HL-60 (cell line): ENCODE measurements at regions not wholly inside any gene's neighbourhood (a gene's known extent, or its start where the extent isn't known, plus 50 kb on each side); places are given as distances from the start of the nearest gene placed in this dataset.
"Not testable (repeated sequence)": the region's sequence is repeated elsewhere in the genome, so short reads cannot be mapped to it uniquely, and the experiment has no call there.

Source experiments
- POLR2AphosphoS5 ChIP-seq: IDR thresholded peaks from 2 replicates; pipeline ENCODE4 v1.6.1; 2012; ENCODE audit warnings: low read depth
- SPI1 ChIP-seq: IDR thresholded peaks from 2 replicates; pipeline ENCODE4 v1.6.1; 2012; ENCODE audit warnings: low read depth, mild to moderate bottlenecking, borderline replicate concordance
- TF ChIP-seq, protein P1 (sequence below): IDR thresholded peaks from one replicate; pipeline ENCODE4 v1.5.1; 2011; ENCODE audit warnings: low read length, control low read depth, inconsistent platforms; ENCODE audit not compliant: insufficient read depth

DNA sequence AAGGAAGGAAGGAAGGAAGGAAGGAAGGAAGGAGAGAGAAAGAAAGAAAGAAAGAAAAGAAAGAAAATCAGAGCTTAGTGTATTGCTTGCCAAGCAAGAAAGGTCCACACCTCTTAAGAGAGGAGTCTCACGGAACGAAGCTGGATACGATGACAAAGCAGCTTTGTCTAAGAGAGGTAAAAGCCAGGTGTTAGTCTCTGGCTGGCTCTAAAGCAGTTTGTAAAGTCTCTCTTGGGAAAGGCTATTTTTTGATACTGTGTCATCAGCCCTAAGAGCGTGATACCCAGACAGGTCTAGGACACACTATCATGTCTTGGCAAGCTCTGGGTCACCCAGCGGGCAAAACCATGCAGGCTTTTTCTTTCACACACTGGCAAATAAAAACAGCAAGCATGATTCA, 297.5 kb upstream of the NBPF12 start:
- TF ChIP-seq, protein P1, sequence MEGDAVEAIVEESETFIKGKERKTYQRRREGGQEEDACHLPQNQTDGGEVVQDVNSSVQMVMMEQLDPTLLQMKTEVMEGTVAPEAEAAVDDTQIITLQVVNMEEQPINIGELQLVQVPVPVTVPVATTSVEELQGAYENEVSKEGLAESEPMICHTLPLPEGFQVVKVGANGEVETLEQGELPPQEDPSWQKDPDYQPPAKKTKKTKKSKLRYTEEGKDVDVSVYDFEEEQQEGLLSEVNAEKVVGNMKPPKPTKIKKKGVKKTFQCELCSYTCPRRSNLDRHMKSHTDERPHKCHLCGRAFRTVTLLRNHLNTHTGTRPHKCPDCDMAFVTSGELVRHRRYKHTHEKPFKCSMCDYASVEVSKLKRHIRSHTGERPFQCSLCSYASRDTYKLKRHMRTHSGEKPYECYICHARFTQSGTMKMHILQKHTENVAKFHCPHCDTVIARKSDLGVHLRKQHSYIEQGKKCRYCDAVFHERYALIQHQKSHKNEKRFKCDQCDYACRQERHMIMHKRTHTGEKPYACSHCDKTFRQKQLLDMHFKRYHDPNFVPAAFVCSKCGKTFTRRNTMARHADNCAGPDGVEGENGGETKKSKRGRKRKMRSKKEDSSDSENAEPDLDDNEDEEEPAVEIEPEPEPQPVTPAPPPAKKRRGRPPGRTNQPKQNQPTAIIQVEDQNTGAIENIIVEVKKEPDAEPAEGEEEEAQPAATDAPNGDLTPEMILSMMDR = not testable (repeated sequence)
- TF ChIP-seq POLR2AphosphoS5, SPI1: not testable (repeated sequence)
